Activated naive CD8-positive, alpha-beta T cell treated with anti-CD3 and anti-CD28 coated beads for 36 hours (primary cell): ENCODE measurements at regions not wholly inside any gene's neighbourhood (a gene's known extent, or its start where the extent isn't known, plus 50 kb on each side); places are given as distances from the start of the nearest gene placed in this dataset.

ENCODE experiments used
- DNase-seq: peaks from one replicate; pipeline ENCODE4 v3.0.0; 2021
- H3K27ac Mint-ChIP-seq: one replicate; pipeline ENCODE4 v1.8.0; 2022; ENCODE audit warnings: mild to moderate bottlenecking, moderate library complexity, mixed read lengths
- H3K27me3 Mint-ChIP-seq: one replicate; pipeline ENCODE4 v1.8.0; 2022; ENCODE audit warnings: mild to moderate bottlenecking, mixed read lengths
- H3K36me3 Mint-ChIP-seq: one replicate; pipeline ENCODE4 v1.8.0; 2021; ENCODE audit warnings: mild to moderate bottlenecking, mixed read lengths
- H3K4me1 Mint-ChIP-seq: one replicate; pipeline ENCODE4 v1.8.0; 2021; ENCODE audit warnings: mixed read lengths
- H3K4me3 Mint-ChIP-seq: one replicate; pipeline ENCODE4 v1.8.0; 2022; ENCODE audit warnings: mild to moderate bottlenecking, moderate library complexity, mixed read lengths
- H3K9me3 Mint-ChIP-seq: one replicate; pipeline ENCODE4 v1.8.0; 2022; ENCODE audit warnings: mixed read lengths

DNA sequence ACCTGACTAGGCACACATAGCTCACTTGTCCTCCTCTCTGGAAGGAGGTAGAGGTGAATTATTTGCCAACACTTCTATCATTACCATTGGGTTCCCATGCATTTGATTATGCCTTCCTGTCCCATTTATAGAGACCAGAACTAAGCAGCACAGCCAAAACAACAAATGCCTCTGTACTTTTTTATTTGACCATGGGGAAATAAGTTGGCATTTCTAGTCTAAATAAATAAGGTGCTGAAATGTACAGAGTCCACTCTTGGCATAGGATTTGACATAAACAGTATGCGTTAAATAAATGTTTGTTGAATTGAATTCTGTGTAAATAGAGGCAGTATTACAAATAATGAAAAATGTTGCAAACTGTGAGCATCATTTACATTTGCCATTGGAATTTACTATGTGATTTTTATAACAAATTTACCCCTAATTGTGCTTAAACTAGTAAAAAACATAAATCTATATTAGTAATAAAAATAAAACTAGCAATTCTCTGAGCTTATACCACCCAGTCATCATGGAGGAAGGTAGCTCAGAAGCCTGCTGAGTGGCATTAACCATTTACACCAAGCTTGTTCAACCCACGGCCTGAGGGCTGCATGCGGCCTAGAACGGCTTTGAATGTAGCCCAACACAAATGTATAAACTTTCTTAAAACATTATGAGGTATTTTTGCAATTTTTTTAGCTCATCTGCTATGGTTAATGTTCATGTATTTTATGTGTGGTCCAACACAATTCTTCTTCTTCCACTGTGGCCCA is 367.8 kb downstream of the FIGN start:
- no peak overlapping the region for H3K27ac Mint-ChIP-seq
- no peak overlapping the region for H3K4me3 Mint-ChIP-seq
- no peaks in the 10 kb centered on the region for H3K36me3 Mint-ChIP-seq
- H3K27me3 Mint-ChIP-seq = no peaks in the 10 kb centered on the region
- no peaks in the 10 kb centered on the region for H3K4me1 Mint-ChIP-seq
- DNase-seq = no peak
- H3K9me3 Mint-ChIP-seq = peaks cover 2% of the 10 kb centered on the region

DNA sequence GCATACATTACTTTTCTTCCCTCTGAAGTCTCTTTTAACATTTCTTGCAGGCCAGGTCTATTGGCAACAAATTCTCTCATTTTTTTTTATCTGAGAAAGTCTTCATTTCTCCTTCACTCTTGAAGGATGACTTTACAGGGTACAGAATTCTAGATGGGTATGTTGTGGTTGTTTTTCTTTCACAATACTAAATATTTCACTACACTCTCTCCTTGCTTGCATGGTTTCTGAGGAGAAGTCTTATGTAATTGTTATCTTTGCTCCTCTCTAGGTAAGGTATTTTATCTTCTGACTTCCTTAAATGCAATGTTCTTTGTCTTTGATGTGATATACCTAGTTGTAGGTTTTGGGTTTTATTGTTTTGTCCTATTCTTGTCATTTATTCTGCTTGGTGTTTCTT is 371.1 kb downstream of the FIGN start:
- no peak for DNase-seq
- Mint-ChIP-seq H3K4me3 (no peak overlapping the region), H3K4me1 (no peaks in the 10 kb centered on the region), H3K27me3 (no peaks in the 10 kb centered on the region), H3K36me3 (no peaks in the 10 kb centered on the region), H3K9me3 (peaks cover 3% of the 10 kb centered on the region), H3K27ac (no peak overlapping the region)

DNA sequence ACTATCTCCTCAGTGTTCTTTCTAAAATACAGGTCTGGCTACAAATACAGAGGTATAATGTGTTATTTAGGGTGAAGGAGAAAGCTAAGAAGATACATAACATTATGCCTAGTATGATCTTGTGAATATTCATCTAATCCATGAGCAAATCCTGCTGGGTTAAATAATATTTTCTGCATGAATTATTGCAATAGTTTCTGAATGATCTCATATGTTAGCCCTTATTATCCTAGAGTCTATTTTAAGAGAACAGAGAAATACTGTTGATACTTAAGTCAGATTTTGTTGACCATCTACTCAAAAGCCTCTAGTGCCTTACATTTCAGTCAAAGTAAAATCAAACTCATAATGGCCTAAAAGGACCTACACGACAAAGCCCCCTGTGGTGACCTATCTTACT is 382.3 kb downstream of the FIGN start:
- Mint-ChIP-seq H3K9me3 (no peaks in the 10 kb centered on the region), H3K4me3 (no peak overlapping the region), H3K27me3 (peaks cover 7% of the 10 kb centered on the region), H3K36me3 (no peaks in the 10 kb centered on the region), H3K27ac (no peak overlapping the region), H3K4me1 (no peaks in the 10 kb centered on the region)
- DNase-seq = no peak

DNA sequence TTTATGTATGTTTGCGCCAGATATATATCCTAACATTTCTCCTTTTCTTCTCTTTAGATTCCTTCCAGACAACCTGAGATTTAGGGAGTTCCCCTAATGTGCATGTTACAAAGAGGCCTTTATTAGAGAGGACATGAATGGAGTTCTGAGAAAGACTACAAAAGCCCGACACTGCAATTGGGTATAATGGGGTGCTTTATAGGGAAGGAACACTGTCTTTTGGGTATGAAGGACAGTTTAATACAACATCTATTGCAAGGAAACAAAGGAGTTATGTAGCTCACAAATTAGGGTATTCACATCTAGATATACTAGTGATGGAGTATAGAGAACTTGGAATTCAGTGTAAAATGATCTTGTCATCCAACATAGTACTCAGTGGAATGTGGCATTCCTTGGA is 383.8 kb downstream of the FIGN start:
- Mint-ChIP-seq H3K4me1 (no peaks in the 10 kb centered on the region), H3K4me3 (no peak overlapping the region), H3K27me3 (peaks cover 13% of the 10 kb centered on the region), H3K36me3 (no peaks in the 10 kb centered on the region), H3K27ac (no peak overlapping the region), H3K9me3 (no peaks in the 10 kb centered on the region)
- DNase-seq = no peak

GRCh38 chr2:163351143-163351542 is 384.7 kb downstream of the FIGN start:
- Mint-ChIP-seq H3K4me1 (no peaks in the 10 kb centered on the region), H3K27ac (no peak overlapping the region), H3K36me3 (no peaks in the 10 kb centered on the region), H3K4me3 (no peak overlapping the region), H3K27me3 (peaks cover 13% of the 10 kb centered on the region), H3K9me3 (no peaks in the 10 kb centered on the region)
- no peak for DNase-seq

GRCh38 chr2:163348857-163349380 is 386.9 kb downstream of the FIGN start:
- Mint-ChIP-seq H3K27ac (no peak overlapping the region), H3K27me3 (peaks cover 13% of the 10 kb centered on the region), H3K36me3 (no peaks in the 10 kb centered on the region), H3K4me3 (no peak overlapping the region), H3K4me1 (no peaks in the 10 kb centered on the region), H3K9me3 (no peaks in the 10 kb centered on the region)
- no peak for DNase-seq

- Mint-ChIP-seq H3K4me3 (no peak overlapping the region), H3K27ac (no peak overlapping the region), H3K4me1 (no peaks in the 10 kb centered on the region), H3K36me3 (no peaks in the 10 kb centered on the region), H3K9me3 (no peaks in the 10 kb centered on the region), H3K27me3 (peaks cover 13% of the 10 kb centered on the region)
- peak; percentile 0 for DNase-seq
Measured at GRCh38 chr2:163347982-163348856, 387.6 kb downstream of the FIGN start.

DNA sequence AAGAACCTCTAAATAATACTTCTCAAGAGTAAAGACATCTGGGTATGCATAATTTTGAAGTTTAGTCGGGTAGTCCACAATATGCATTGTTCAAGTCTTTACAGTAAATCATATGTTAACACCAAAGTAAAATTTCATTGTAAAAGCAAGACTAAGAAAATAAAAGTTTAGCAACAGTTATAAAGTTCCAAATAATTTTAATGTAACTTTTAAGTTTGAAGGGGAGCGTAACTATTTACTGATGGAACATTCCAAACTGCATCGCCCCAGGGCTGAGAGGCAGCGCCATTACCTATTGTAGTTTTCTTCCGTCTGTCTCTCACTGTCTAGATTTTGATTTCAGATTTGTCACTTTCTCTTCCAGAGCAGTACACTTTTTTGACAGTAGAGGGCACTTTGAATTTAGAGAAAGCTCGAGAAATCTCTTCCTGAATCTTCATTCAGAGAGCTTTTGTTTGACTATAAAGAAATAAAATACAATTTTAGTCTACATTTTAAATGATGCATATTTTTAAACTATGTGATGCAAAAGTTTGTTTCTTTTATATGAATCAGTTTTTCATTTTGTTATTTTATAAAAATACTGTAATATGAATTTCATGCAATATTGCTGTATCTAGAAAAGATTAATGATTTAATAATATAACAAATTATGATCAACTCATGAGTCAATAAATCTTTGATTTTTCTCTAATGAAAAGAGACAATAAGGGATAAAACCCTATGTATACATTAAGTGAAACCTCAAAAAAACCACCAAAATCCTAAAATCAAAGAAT is 389.8 kb downstream of the FIGN start:
- Mint-ChIP-seq H3K27me3 (peaks cover 13% of the 10 kb centered on the region), H3K27ac (no peak overlapping the region), H3K9me3 (no peaks in the 10 kb centered on the region), H3K4me1 (no peaks in the 10 kb centered on the region), H3K36me3 (no peaks in the 10 kb centered on the region), H3K4me3 (no peak overlapping the region)
- no peak for DNase-seq

- Mint-ChIP-seq H3K27ac (no peak overlapping the region), H3K9me3 (no peaks in the 10 kb centered on the region), H3K4me1 (no peaks in the 10 kb centered on the region), H3K27me3 (peaks cover 5% of the 10 kb centered on the region), H3K36me3 (no peaks in the 10 kb centered on the region), H3K4me3 (no peak overlapping the region)
- no peak for DNase-seq
Measured at GRCh38 chr2:163343316-163343715, 392.5 kb downstream of the FIGN start.

DNA sequence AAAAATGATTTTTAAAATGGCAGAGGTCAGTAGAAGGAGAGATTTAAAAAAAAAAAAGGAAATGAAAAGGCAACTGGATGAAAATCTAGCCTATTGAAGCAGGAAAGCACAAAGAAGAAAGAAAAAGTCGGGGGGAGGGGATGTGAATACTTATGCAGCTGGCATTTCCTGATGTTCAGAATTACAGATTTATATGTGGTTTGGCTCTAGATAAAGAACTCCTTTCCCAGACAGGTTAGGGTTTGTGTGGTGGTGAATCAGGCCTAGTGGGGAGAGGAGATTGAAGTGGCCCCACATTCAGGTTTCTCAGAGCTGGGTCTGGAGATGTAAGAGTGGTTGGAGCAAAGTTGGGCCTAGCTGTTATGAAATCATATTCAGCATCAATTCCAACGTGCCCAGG is 394.4 kb downstream of the FIGN start:
- no peaks in the 10 kb centered on the region for H3K4me1 Mint-ChIP-seq
- no peaks in the 10 kb centered on the region for H3K27me3 Mint-ChIP-seq
- H3K4me3 Mint-ChIP-seq = no peak overlapping the region
- no peaks in the 10 kb centered on the region for H3K36me3 Mint-ChIP-seq
- no peak overlapping the region for H3K27ac Mint-ChIP-seq
- DNase-seq = no peak
- no peaks in the 10 kb centered on the region for H3K9me3 Mint-ChIP-seq

GRCh38 chr2:163338270-163338669 is 397.5 kb downstream of the FIGN start:
- no peaks in the 10 kb centered on the region for H3K9me3 Mint-ChIP-seq
- no peaks in the 10 kb centered on the region for H3K4me1 Mint-ChIP-seq
- H3K36me3 Mint-ChIP-seq = no peaks in the 10 kb centered on the region
- no peaks in the 10 kb centered on the region for H3K27me3 Mint-ChIP-seq
- no peak for DNase-seq
- H3K27ac Mint-ChIP-seq = no peak overlapping the region
- H3K4me3 Mint-ChIP-seq = no peak overlapping the region

DNA sequence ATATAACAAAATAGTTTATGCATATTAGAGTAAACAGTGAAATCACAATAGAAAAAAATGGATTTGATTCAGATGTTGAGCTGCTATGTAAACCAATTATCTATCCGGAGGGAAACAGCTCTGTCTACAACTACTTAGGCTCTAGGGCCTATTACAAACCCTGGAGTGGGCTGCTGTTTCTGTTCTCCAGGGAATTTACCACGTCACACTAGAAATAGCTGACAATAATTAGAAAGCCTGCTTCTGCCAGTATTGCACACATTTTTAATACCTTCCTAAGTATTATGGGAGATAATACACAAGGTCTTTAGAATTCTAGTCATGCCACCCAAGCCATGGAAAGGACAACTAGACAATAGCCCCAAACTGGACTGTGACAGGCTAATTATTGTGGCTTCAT is 411.1 kb downstream of the FIGN start:
- Mint-ChIP-seq H3K4me1 (no peaks in the 10 kb centered on the region), H3K27ac (no peak overlapping the region), H3K9me3 (no peaks in the 10 kb centered on the region), H3K36me3 (no peaks in the 10 kb centered on the region), H3K27me3 (no peaks in the 10 kb centered on the region), H3K4me3 (no peak overlapping the region)
- no peak for DNase-seq

- Mint-ChIP-seq H3K27ac (no peak overlapping the region), H3K4me3 (no peak overlapping the region), H3K9me3 (no peaks in the 10 kb centered on the region), H3K27me3 (no peaks in the 10 kb centered on the region), H3K36me3 (no peaks in the 10 kb centered on the region), H3K4me1 (no peaks in the 10 kb centered on the region)
- DNase-seq = no peak
Measured at GRCh38 chr2:163319006-163319405, 416.8 kb downstream of the FIGN start.

GRCh38 chr2:163314712-163315111 is 421.1 kb downstream of the FIGN start:
- Mint-ChIP-seq H3K36me3 (no peaks in the 10 kb centered on the region), H3K9me3 (peaks cover 2% of the 10 kb centered on the region)

GRCh38 chr2:163312713-163313112 is 423.1 kb downstream of the FIGN start:
- Mint-ChIP-seq H3K4me3 (no peak overlapping the region), H3K9me3 (peaks cover 4% of the 10 kb centered on the region), H3K27ac (no peak overlapping the region), H3K27me3 (no peaks in the 10 kb centered on the region), H3K4me1 (no peaks in the 10 kb centered on the region), H3K36me3 (no peaks in the 10 kb centered on the region)
- DNase-seq = no peak

More at GRCh38 chr2:163314712-163315111, 421.1 kb downstream of the FIGN start:
- Mint-ChIP-seq H3K4me1 (no peaks in the 10 kb centered on the region), H3K4me3 (no peak overlapping the region), H3K27me3 (no peaks in the 10 kb centered on the region), H3K27ac (no peak overlapping the region)
- no peak for DNase-seq
